Mesenteric fat pad (tissue), 1 donor: ENCODE measurements at regions not wholly inside any gene's neighbourhood (a gene's known extent, or its start where the extent isn't known, plus 50 kb on each side); places are given as distances from the start of the nearest gene placed in this dataset.
"Not testable (repeated sequence)": the region's sequence is repeated elsewhere in the genome, so short reads cannot be mapped to it uniquely, and the experiment has no call there.

ENCODE experiments used
- DNase-seq: peaks from one replicate; pipeline ENCODE4 v3.0.0-alpha.2; 2020; ENCODE audit warnings: low spot score
- donor health status: DM: yes; HTN: yes; CAD: no.

GRCh38 chr4:100651499-100652175 is 133.8 kb upstream of the EMCN start:
- no peak for DNase-seq

GRCh38 chr4:100649417-100649816 is 131.6 kb upstream of the EMCN start:
- no peak for DNase-seq

GRCh38 chr4:100644150-100644549 is 126.3 kb upstream of the EMCN start:
- DNase-seq: no peak

GRCh38 chr4:100641336-100641735 is 123.5 kb upstream of the EMCN start:
- DNase-seq: no peak

- no peak for DNase-seq
Observed at GRCh38 chr4:100635899-100636298, 118.1 kb upstream of the EMCN start.

GRCh38 chr4:100633269-100633668 is 115.4 kb upstream of the EMCN start:
- no peak for DNase-seq

GRCh38 chr4:100632163-100632562 is 114.3 kb upstream of the EMCN start:
- no peak for DNase-seq

- no peak for DNase-seq
Observed at GRCh38 chr4:100631281-100631968, 113.6 kb upstream of the EMCN start.

- no peak for DNase-seq
Observed at GRCh38 chr4:100630341-100630740, 112.5 kb upstream of the EMCN start.

- DNase-seq: no peak
Observed at GRCh38 chr4:100609810-100610209, 92.0 kb upstream of the EMCN start.

GRCh38 chr4:100608651-100609050 is 90.8 kb upstream of the EMCN start:
- DNase-seq: not testable (repeated sequence)

- no peak for DNase-seq
Observed at GRCh38 chr4:100605144-100605543, 87.3 kb upstream of the EMCN start.

GRCh38 chr4:100593935-100594334 is 76.1 kb upstream of the EMCN start:
- DNase-seq: no peak

- no peak for DNase-seq
Observed at GRCh38 chr4:100591161-100591876, 73.5 kb upstream of the EMCN start.

GRCh38 chr4:100590325-100590724 is 72.5 kb upstream of the EMCN start:
- DNase-seq: no peak

- DNase-seq: no peak
Observed at GRCh38 chr4:100588076-100588475, 70.3 kb upstream of the EMCN start.

GRCh38 chr4:100582146-100582545 is 64.3 kb upstream of the EMCN start:
- no peak for DNase-seq

GRCh38 chr4:100581337-100581736 is 63.5 kb upstream of the EMCN start:
- DNase-seq: no peak

- no peak for DNase-seq
Observed at GRCh38 chr4:100576570-100576969, 58.7 kb upstream of the EMCN start.

- no peak for DNase-seq
Observed at GRCh38 chr4:100574607-100575006, 56.8 kb upstream of the EMCN start.

- no peak for DNase-seq
Observed at GRCh38 chr4:100569196-100569595, 51.4 kb upstream of the EMCN start.
